ENCODE measurements at regions not wholly inside any gene's neighbourhood (a gene's known extent, or its start where the extent isn't known, plus 50 kb on each side); places are given as distances from the start of the nearest gene placed in this dataset.

GRCh38 chr14:61847861-61848260, 85.6 kb downstream of the SNAPC1 start:
- Histone ChIP-seq H3K23ac (ENCODE audit: low read length) (no peak overlapping the region), H3K4me3 (ENCODE audit: low read depth, low read length) (no peak overlapping the region), H3K36me3 (ENCODE audit: control insufficient read depth in 1 of 2, insufficient read depth in 2 of 2, low read length in 2 of 2) (no peaks in the 10 kb centered on the region), H3K18ac (ENCODE audit: low read length) (no peak overlapping the region), H4K91ac (ENCODE audit: low read depth, low read length) (peak overlapping the region; percentile 98), H3K27me3 (ENCODE audit: insufficient read depth, low read length) (no peaks in the 10 kb centered on the region), H3K14ac (ENCODE audit: low read length) (peak overlapping the region; percentile 77), H3K9me3 (ENCODE audit: insufficient read depth, low read depth, low read length) (no peaks in the 10 kb centered on the region), H2BK5ac (ENCODE audit: low read depth, low read length, poor library complexity) (peak overlapping the region; percentile 99), H4K12ac (ENCODE audit: low read depth, low read length) (no peak overlapping the region), H3K4me1 (ENCODE audit: control insufficient read depth in 1 of 2, insufficient read depth in 2 of 2, low read length in 2 of 2) (peaks cover 13 to 14% of the 10 kb centered on the region in 2 experiments), H4K8ac (ENCODE audit: low read depth, low read length) (peak overlapping the region; percentile 87), H3K79me2 (ENCODE audit: control insufficient read depth, insufficient read depth, low read length, poor library complexity) (peaks cover 4% of the 10 kb centered on the region), H2AK5ac (ENCODE audit: low read length) (no peak overlapping the region), H2BK120ac (ENCODE audit: insufficient read depth, low read length, poor library complexity) (peak overlapping the region; percentile 97), H3K9ac (ENCODE audit: low read length) (no peak overlapping the region), H3K79me1 (ENCODE audit: low read length) (peaks cover 15% of the 10 kb centered on the region), H3K4ac (ENCODE audit: low read depth, low read length) (peak overlapping the region; percentile 37), H2BK12ac (ENCODE audit: low read length) (peak overlapping the region; percentile 100), H3K4me2 (ENCODE audit: low read length) (peak overlapping the region; percentile 22), H2AFZ (ENCODE audit: insufficient read depth, low read length, poor library complexity) (no peak overlapping the region), H3K27ac (ENCODE audit: low read depth, low read length) (peak overlapping the region; percentile 91)
- no CpG with 5 or more reads among the region's 3 CpGs for WGBS (ENCODE audit: extremely low coverage, insufficient coverage, insufficient read length)
- peak; percentile 48 to 96 for DNase-seq

DNA sequence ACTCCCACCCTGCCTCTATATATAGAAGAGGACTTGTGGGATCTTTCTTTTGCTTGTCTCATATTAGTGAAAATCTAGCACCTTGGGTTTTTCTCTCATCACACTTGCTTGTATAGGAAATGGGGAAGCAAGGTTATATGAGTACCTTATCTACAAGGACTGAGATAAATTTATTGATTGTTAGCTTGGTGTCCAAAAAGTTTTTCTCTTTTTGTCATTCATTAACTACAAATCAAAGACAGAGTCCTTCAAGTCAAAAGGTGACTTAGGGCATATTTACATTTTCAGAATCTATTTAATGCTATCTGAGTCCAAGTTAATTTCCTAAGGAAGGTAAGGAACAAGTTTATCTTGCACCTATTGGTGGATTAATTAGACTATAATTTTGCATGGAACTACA, 92.7 kb downstream of the SNAPC1 start:
- no peak overlapping the region for H2BK120ac ChIP-seq (ENCODE audit: insufficient read depth, low read length, poor library complexity)
- DNase-seq = no peak
- no peak overlapping the region for H3K18ac ChIP-seq (ENCODE audit: low read length)
- no peak overlapping the region for H3K27ac ChIP-seq (ENCODE audit: low read depth, low read length)
- H3K4me2 ChIP-seq (ENCODE audit: low read length) = no peak overlapping the region
- no peak overlapping the region for H4K12ac ChIP-seq (ENCODE audit: low read depth, low read length)
- H3K4me3 ChIP-seq (ENCODE audit: low read depth, low read length) = no peak overlapping the region
- no peak overlapping the region for H4K8ac ChIP-seq (ENCODE audit: low read depth, low read length)
- no peak overlapping the region for H3K9ac ChIP-seq (ENCODE audit: low read length)
- H3K4me1 ChIP-seq (ENCODE audit: control insufficient read depth in 1 of 2, insufficient read depth in 2 of 2, low read length in 2 of 2) = no peaks in the 10 kb centered on the region
- H2BK12ac ChIP-seq (ENCODE audit: low read length) = no peak overlapping the region
- H3K27me3 ChIP-seq (ENCODE audit: insufficient read depth, low read length) = no peaks in the 10 kb centered on the region
- H2AFZ ChIP-seq (ENCODE audit: insufficient read depth, low read length, poor library complexity) = no peak overlapping the region
- H3K9me3 ChIP-seq (ENCODE audit: insufficient read depth, low read depth, low read length) = no peaks in the 10 kb centered on the region
- H3K36me3 ChIP-seq (ENCODE audit: control insufficient read depth in 1 of 2, insufficient read depth in 2 of 2, low read length in 2 of 2) = no peaks in the 10 kb centered on the region
- no peaks in the 10 kb centered on the region for H3K79me2 ChIP-seq (ENCODE audit: control insufficient read depth, insufficient read depth, low read length, poor library complexity)
- H2BK5ac ChIP-seq (ENCODE audit: low read depth, low read length, poor library complexity) = no peak overlapping the region
- no peak overlapping the region for H3K23ac ChIP-seq (ENCODE audit: low read length)
- no peak overlapping the region for H2AK5ac ChIP-seq (ENCODE audit: low read length)
- H4K91ac ChIP-seq (ENCODE audit: low read depth, low read length) = no peak overlapping the region
- no peak overlapping the region for H3K4ac ChIP-seq (ENCODE audit: low read depth, low read length)
- no peak overlapping the region for H3K14ac ChIP-seq (ENCODE audit: low read length)
- no peaks in the 10 kb centered on the region for H3K79me1 ChIP-seq (ENCODE audit: low read length)

GRCh38 chr14:61860294-61860918, 98.2 kb downstream of the SNAPC1 start:
- Histone ChIP-seq H3K4me1 (ENCODE audit: control insufficient read depth in 1 of 2, insufficient read depth in 2 of 2, low read length in 2 of 2) (no peaks in the 10 kb centered on the region), H2BK12ac (ENCODE audit: low read length) (no peak overlapping the region), H3K18ac (ENCODE audit: low read length) (no peak overlapping the region), H2AFZ (ENCODE audit: insufficient read depth, low read length, poor library complexity) (no peak overlapping the region), H3K9ac (ENCODE audit: low read length) (no peak overlapping the region), H3K23ac (ENCODE audit: low read length) (no peak overlapping the region), H3K27me3 (ENCODE audit: insufficient read depth, low read length) (no peaks in the 10 kb centered on the region), H2AK5ac (ENCODE audit: low read length) (no peak overlapping the region), H3K4me2 (ENCODE audit: low read length) (no peak overlapping the region), H3K27ac (ENCODE audit: low read depth, low read length) (no peak overlapping the region), H3K36me3 (ENCODE audit: control insufficient read depth in 1 of 2, insufficient read depth in 2 of 2, low read length in 2 of 2) (no peaks in the 10 kb centered on the region), H3K4me3 (ENCODE audit: low read depth, low read length) (no peak overlapping the region), H2BK120ac (ENCODE audit: insufficient read depth, low read length, poor library complexity) (no peak overlapping the region), H4K8ac (ENCODE audit: low read depth, low read length) (no peak overlapping the region), H2BK5ac (ENCODE audit: low read depth, low read length, poor library complexity) (no peak overlapping the region), H3K9me3 (ENCODE audit: insufficient read depth, low read depth, low read length) (no peaks in the 10 kb centered on the region), H4K12ac (ENCODE audit: low read depth, low read length) (no peak overlapping the region), H4K91ac (ENCODE audit: low read depth, low read length) (no peak overlapping the region), H3K79me2 (ENCODE audit: control insufficient read depth, insufficient read depth, low read length, poor library complexity) (no peaks in the 10 kb centered on the region), H3K14ac (ENCODE audit: low read length) (no peak overlapping the region), H3K4ac (ENCODE audit: low read depth, low read length) (no peak overlapping the region), H3K79me1 (ENCODE audit: low read length) (no peaks in the 10 kb centered on the region)
- DNase-seq = peak; percentile 41 to 66
- no CpG with 5 or more reads among the region's 1 CpG for WGBS (ENCODE audit: extremely low coverage, insufficient coverage, insufficient read length)

- Histone ChIP-seq H3K4ac (ENCODE audit: low read depth, low read length) (no peak overlapping the region), H2BK12ac (ENCODE audit: low read length) (no peak overlapping the region), H3K36me3 (ENCODE audit: control insufficient read depth in 1 of 2, insufficient read depth in 2 of 2, low read length in 2 of 2) (no peaks in the 10 kb centered on the region), H2BK5ac (ENCODE audit: low read depth, low read length, poor library complexity) (no peak overlapping the region), H4K91ac (ENCODE audit: low read depth, low read length) (no peak overlapping the region), H3K4me2 (ENCODE audit: low read length) (no peak overlapping the region), H3K27ac (ENCODE audit: low read depth, low read length) (no peak overlapping the region), H3K79me2 (ENCODE audit: control insufficient read depth, insufficient read depth, low read length, poor library complexity) (no peaks in the 10 kb centered on the region), H3K4me3 (ENCODE audit: low read depth, low read length) (no peak overlapping the region), H3K23ac (ENCODE audit: low read length) (no peak overlapping the region), H2AFZ (ENCODE audit: insufficient read depth, low read length, poor library complexity) (no peak overlapping the region), H3K14ac (ENCODE audit: low read length) (no peak overlapping the region), H2BK120ac (ENCODE audit: insufficient read depth, low read length, poor library complexity) (no peak overlapping the region), H3K9me3 (ENCODE audit: insufficient read depth, low read depth, low read length) (no peaks in the 10 kb centered on the region), H3K18ac (ENCODE audit: low read length) (no peak overlapping the region), H3K79me1 (ENCODE audit: low read length) (no peaks in the 10 kb centered on the region), H2AK5ac (ENCODE audit: low read length) (no peak overlapping the region), H3K9ac (ENCODE audit: low read length) (no peak overlapping the region), H3K4me1 (ENCODE audit: control insufficient read depth in 1 of 2, insufficient read depth in 2 of 2, low read length in 2 of 2) (no peaks in the 10 kb centered on the region), H3K27me3 (ENCODE audit: insufficient read depth, low read length) (no peaks in the 10 kb centered on the region), H4K12ac (ENCODE audit: low read depth, low read length) (no peak overlapping the region), H4K8ac (ENCODE audit: low read depth, low read length) (no peak overlapping the region)
- WGBS (ENCODE audit: extremely low coverage, insufficient coverage, insufficient read length) = no CpG with 5 or more reads among the region's 7 CpGs
- DNase-seq = no peak
Measured at GRCh38 chr14:61861320-61861865, 99.2 kb downstream of the SNAPC1 start.

Measured in trophoblast cell (in vitro differentiated cells and primary cell).